Endothelial cell of umbilical vein (primary cell): ENCODE measurements at regions not wholly inside any gene's neighbourhood (a gene's known extent, or its start where the extent isn't known, plus 50 kb on each side); places are given as distances from the start of the nearest gene placed in this dataset.

Experiments used
- BruUV-seq: library from RNA; stranded (reverse); fragments of 400-500 nt; replicated peaks from 2 replicates; lab custom pipeline; 2021; lab: Mats Ljungman, UMichigan
- CTCF ChIA-PET: fragments of 300-600, 350-600 bp; sonication (Branson Sonifier 250); formaldehyde crosslinking; loops from one replicate; lab custom pipeline; 2021; ENCODE audit warnings: antibody characterized with exemption, inconsistent platforms; lab: Charles Lee
- POLR2A ChIA-PET: fragments of 300-600, 350-600 bp; sonication (Branson Sonifier 250); formaldehyde crosslinking; loops from one replicate; lab custom pipeline; 2021; ENCODE audit warnings: antibody characterized with exemption, inconsistent platforms; lab: Charles Lee
- DNase-seq: peaks from one replicate; pipeline ENCODE4 v3.0.0-alpha.2; 2011; ENCODE audit warnings: low read depth, low spot score
- FAIRE-seq: peaks from 2 replicates; lab custom pipeline; 2011; peaks lifted over from hg19 to GRCh38; lab: Jason Lieb, UNC
- H2AFZ ChIP-seq: 2 replicates; pipeline ENCODE4 v1.6.0; 2012; ENCODE audit warnings: low read depth, low read length, control low read depth, inconsistent platforms
- H3K27ac ChIP-seq: 2 replicates; pipeline ENCODE4 v1.5.1; 2011; ENCODE audit warnings: low read depth, mild to moderate bottlenecking, control low read depth, low read length, moderate library complexity; ENCODE audit not compliant: insufficient read depth
- H3K27me3 ChIP-seq, 2 experiments: 2 replicates each; pipeline versions ENCODE4 v1.6.0 to v1.6.1; 2011; ENCODE audit warnings: low read length in 2 of 2, mixed read lengths in 1 of 2; ENCODE audit not compliant: control insufficient read depth in 2 of 2, insufficient read depth in 2 of 2
- H3K36me3 ChIP-seq, 2 experiments: 2 replicates in 1 of 2; 3 replicates in 1 of 2; pipeline ENCODE4 v1.5.1; 2011; ENCODE audit warnings: low read length in 2 of 2, mild to moderate bottlenecking in 1 of 2, moderate library complexity in 1 of 2; ENCODE audit not compliant: control insufficient read depth in 2 of 2, insufficient read depth in 2 of 2; ENCODE audit errors: extremely low read depth in 1 of 2
- H3K4me1 ChIP-seq: 3 replicates; pipeline ENCODE4 v1.5.1; 2011; ENCODE audit warnings: mild to moderate bottlenecking, low read length; ENCODE audit not compliant: control insufficient read depth, insufficient read depth; ENCODE audit errors: extremely low read depth
- H3K4me2 ChIP-seq: 2 replicates; pipeline ENCODE4 v1.6.1; 2011; ENCODE audit warnings: low read length, control low read depth, mixed read lengths; ENCODE audit not compliant: insufficient read depth
- H3K4me3 ChIP-seq, 3 experiments: fragments of 200-600 bp in 1 of 3; sonication (generic), shearing (Covaris generic) in 1 of 3; replicated peaks in 1 of 3; 2 replicates each; pipeline ENCODE4 v1.5.1; 2011 to 2016; ENCODE audit warnings: control low read depth in 3 of 3, low read length in 3 of 3, mild to moderate bottlenecking in 2 of 3, inconsistent platforms in 1 of 3, low read depth in 1 of 3, moderate library complexity in 1 of 3; ENCODE audit not compliant: insufficient read depth in 1 of 3
- H3K79me2 ChIP-seq: 2 replicates; pipeline ENCODE4 v1.6.0; 2012; ENCODE audit warnings: low read length, inconsistent platforms; ENCODE audit not compliant: control insufficient read depth, insufficient read depth
- H3K9ac ChIP-seq: replicated peaks from 2 replicates; pipeline ENCODE3; 2011; ENCODE audit warnings: low read length, control low read depth; ENCODE audit not compliant: insufficient read depth; ENCODE audit errors: extremely low read depth
- H3K9me1 ChIP-seq: replicated peaks from 3 replicates; pipeline ENCODE4 v1.6.0; 2011; ENCODE audit warnings: mild to moderate bottlenecking, low read length; ENCODE audit not compliant: control insufficient read depth, insufficient read depth; ENCODE audit errors: extremely low read depth
- H3K9me3 ChIP-seq: replicated peaks from 2 replicates; pipeline ENCODE4 v1.5.1; 2012; ENCODE audit warnings: low read length, inconsistent platforms; ENCODE audit not compliant: control insufficient read depth, insufficient read depth
- H4K20me1 ChIP-seq: replicated peaks from 2 replicates; pipeline ENCODE3; 2011; ENCODE audit warnings: mild to moderate bottlenecking, low read length; ENCODE audit not compliant: control insufficient read depth, insufficient read depth; ENCODE audit errors: extremely low read depth
- CTCF ChIP-seq, 2 donors: IDR thresholded peaks; 1 replicate in 1 of 2; 2 replicates in 1 of 2; pipeline ENCODE4 v1.5.1; 2011; ENCODE audit warnings: low read length in 2 of 2, mild to moderate bottlenecking in 2 of 2, moderate library complexity in 2 of 2, control low read depth in 1 of 2, inconsistent platforms in 1 of 2, low read depth in 1 of 2; ENCODE audit not compliant: insufficient read depth in 1 of 2; ENCODE audit errors: extremely low read depth in 1 of 2
- EZH2 ChIP-seq: IDR thresholded peaks from 2 replicates; pipeline ENCODE4 v1.6.1; 2012; ENCODE audit warnings: borderline replicate concordance, low read depth, mild to moderate bottlenecking, moderate library complexity, low read length, inconsistent platforms; ENCODE audit not compliant: severe bottlenecking
- FOS ChIP-seq: IDR thresholded peaks from 2 replicates; pipeline ENCODE4 v1.6.1; 2011; ENCODE audit warnings: mild to moderate bottlenecking, low read length, moderate library complexity, borderline replicate concordance; ENCODE audit not compliant: insufficient read depth
- GATA2 ChIP-seq: IDR thresholded peaks from 2 replicates; pipeline ENCODE4 v1.7.0; 2011; ENCODE audit warnings: low read depth, mild to moderate bottlenecking, moderate library complexity, mixed read lengths, low read length; ENCODE audit not compliant: insufficient read length, insufficient read depth
- JUN ChIP-seq: IDR thresholded peaks from 2 replicates; pipeline ENCODE4 v1.6.1; 2011; ENCODE audit warnings: borderline replicate concordance, low read depth; ENCODE audit not compliant: insufficient read length, insufficient read depth
- MYC ChIP-seq: IDR thresholded peaks from one replicate; pipeline ENCODE4 v1.6.1; 2011; ENCODE audit warnings: mild to moderate bottlenecking, low read depth, low read length
- POLR2A ChIP-seq: IDR thresholded peaks from 2 replicates; pipeline ENCODE4 v1.6.1; 2012; ENCODE audit warnings: low read depth, mild to moderate bottlenecking, control low read depth, low read length
- POLR2AphosphoS5 ChIP-seq: IDR thresholded peaks from 2 replicates; pipeline ENCODE4 v1.6.1; 2012; ENCODE audit warnings: low read depth, mild to moderate bottlenecking, control low read depth, low read length, moderate library complexity; ENCODE audit not compliant: insufficient read depth
- dilution Hi-C: fragments of 300-500 bp; cut with MboI; formaldehyde crosslinking; loops from one replicate; pipeline ENCODE4 v1.15.0; 2019; ENCODE audit warnings: low sequenced_read_pairs; ENCODE audit not compliant: extremely low pct_ligation_motif_present
- intact Hi-C: fragments of 100-400 bp; cut with micrococcal nuclease; formaldehyde crosslinking; loops from one replicate; pipeline ENCODE4 v1.10.0; 2022
- TF ChIP-seq, protein P1 (sequence below): IDR thresholded peaks from 2 replicates; pipeline ENCODE4 v1.6.1; 2011; ENCODE audit not compliant: insufficient read depth, insufficient read length

DNA sequence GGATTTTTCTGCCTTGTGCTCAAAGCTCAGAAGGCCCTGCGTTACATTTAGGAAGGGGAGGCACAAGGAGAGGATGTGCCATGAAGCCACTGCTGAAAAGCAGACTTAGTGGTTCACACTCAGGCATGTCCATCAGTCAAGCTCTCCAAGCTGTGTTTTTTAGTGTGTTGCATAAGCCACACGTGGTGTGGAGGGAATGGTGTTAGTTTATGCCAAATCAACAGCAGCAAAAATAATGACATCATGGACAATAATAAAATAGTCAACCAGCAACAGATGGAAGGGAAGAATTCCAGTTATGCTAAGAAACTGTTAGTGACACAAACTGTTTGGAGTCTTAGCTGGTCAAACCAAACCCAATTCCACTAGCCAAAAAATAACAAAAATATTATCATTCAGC, 438.3 kb downstream of the NPIPA7 start:
- DNase-seq, result no peak
- TF ChIP-seq GATA2 (no peak), JUN (no peak), CTCF (IDR thresholded peaks at IDR 0.05; ENCODE audit: extremely low read depth in 1 of 2, insufficient read depth in 1 of 2, low read depth in 1 of 2, low read length in 2 of 2) (no peak), EZH2 (no peak), POLR2AphosphoS5 (no peak), POLR2A (no peak), MYC (no peak), FOS (no peak)
- TF ChIP-seq, protein P1, sequence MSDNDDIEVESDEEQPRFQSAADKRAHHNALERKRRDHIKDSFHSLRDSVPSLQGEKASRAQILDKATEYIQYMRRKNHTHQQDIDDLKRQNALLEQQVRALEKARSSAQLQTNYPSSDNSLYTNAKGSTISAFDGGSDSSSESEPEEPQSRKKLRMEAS, result no peak
- dilution Hi-C loops, result no loop called here

More for the DNA sequence above, 438.3 kb downstream of the NPIPA7 start:
- Histone ChIP-seq H3K79me2 (no peaks in the 10 kb centered on the region), H3K4me1 (no peaks in the 10 kb centered on the region), H3K9me1 (no peaks in the 10 kb centered on the region), H3K27ac (no peak overlapping the region), H3K36me3 (no peaks in the 10 kb centered on the region), H4K20me1 (no peaks in the 10 kb centered on the region), H2AFZ (no peak overlapping the region), H3K9ac (no peak overlapping the region), H3K4me2 (no peak overlapping the region), H3K4me3 (no peak overlapping the region), H3K9me3 (peaks cover 4% of the 10 kb centered on the region), H3K27me3 (no peaks in the 10 kb centered on the region)
- FAIRE-seq, result no peak
- intact Hi-C loops, result no loop called here
- no TSS peak for BruUV-seq
- ChIA-PET POLR2A (no interaction called here), CTCF (no interaction called here)
